ENCODE measurements at regions not wholly inside any gene's neighbourhood (a gene's known extent, or its start where the extent isn't known, plus 50 kb on each side); places are given as distances from the start of the nearest gene placed in this dataset.
"Not testable (repeated sequence)": the region's sequence is repeated elsewhere in the genome, so short reads cannot be mapped to it uniquely, and the experiment has no call there.

GRCh38 chr10:85408388-85408787 lies 958.2 kb downstream of the GRID1 start:
- DNase-seq = no peak

DNA sequence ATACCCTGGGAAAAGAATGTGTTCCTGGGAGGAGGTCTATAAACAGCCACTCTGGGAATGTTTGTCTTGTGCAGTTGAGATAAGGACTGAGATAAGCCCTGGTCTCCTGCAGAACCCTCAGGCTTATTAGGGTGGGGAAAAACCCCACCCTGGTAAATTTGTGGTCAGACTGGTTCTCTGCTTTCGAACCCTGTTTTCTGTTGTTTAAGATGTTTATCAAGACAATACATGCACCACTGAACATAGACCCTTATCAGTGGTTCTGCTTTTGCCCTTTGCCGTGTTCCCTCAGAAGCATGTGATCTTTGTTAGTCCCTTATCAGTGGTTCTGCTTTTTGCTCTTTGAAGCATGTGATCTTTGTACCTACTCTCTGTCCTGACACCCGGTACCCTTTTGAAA lies 956.0 kb downstream of the GRID1 start:
- DNase-seq = not testable (repeated sequence)

DNA sequence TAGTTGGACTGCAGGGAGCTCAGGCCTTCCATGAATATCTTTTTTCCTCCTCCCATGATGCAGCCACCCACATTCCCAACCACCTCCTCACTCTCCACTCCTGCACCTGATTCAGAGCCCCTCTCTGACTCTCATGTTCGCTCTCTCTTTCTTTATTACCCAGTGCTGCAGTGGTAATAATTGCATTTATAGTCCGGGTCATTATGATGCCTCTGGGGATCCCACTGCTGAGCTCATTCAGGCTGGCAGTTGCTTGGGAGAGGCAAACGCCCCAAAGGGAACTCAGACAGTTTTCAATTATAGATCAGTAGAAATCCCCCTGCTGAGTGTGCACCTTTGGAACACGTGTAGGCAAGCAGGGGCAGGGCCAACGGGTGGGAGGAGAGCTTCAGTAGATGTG lies 953.0 kb downstream of the GRID1 start:
- no peak for DNase-seq

DNA sequence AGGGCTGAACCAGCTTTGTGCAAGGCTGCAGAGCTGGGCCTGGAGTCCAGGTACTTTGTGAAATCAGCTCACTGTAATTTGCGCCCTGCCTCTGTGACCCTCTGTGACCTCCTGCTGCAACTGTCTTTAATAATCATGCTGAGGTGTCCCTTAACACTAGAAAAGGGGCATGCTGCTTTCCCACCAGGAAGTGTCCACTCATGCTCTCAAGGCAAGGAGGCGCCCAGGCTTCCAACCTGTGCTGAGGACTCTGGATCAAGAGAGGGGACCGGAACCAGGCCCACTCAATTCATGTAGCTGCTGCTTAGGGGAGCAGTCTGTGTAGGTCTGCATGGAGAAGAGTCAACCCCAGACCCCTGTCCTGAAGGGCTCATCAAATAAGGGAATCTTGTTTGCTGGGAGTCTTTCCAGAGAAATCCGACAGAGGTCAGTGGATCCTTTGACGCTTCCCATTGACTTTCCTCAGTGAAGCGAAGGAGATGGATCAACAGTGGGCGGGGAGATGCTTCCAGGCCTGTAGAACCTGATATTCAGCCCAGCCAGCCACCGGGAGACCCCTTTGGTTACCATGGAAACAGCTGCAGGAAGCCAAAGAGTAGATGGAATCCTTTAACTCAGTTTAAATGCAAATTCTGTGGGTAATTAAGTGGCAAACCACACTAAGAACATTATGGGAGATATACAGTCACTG lies 945.9 kb downstream of the GRID1 start:
- no peak for DNase-seq

GRCh38 chr10:85421421-85421820 lies 945.2 kb downstream of the GRID1 start:
- DNase-seq = no peak

- DNase-seq = no peak
Observed at GRCh38 chr10:85429126-85429525, 937.5 kb downstream of the GRID1 start.

- no peak for DNase-seq
Observed at GRCh38 chr10:85430991-85431390, 935.6 kb downstream of the GRID1 start.

- DNase-seq = no peak
Observed at GRCh38 chr10:85433248-85433647, 933.3 kb downstream of the GRID1 start.

GRCh38 chr10:85444868-85445267 lies 921.7 kb downstream of the GRID1 start:
- no peak for DNase-seq

DNA sequence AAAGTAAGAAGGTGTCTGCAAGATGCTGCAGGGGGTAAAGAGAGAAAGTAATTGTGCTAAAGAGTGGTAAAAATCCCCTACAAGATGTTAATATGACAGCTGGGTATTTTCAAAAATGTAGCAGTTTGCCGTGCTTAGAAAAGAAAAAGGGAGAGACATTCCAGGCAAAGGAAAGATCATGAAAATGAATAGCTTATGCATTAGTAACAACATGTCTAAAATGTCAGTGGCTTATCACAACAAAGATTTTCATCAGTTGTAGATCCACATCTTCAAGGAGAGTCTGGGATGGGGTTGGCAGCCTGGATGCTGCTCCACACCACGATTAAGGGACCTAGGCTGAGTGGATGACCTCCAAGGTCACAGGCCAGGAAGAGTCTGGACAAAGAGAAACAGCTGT lies 920.9 kb downstream of the GRID1 start:
- no peak for DNase-seq

GRCh38 chr10:85446827-85447226 lies 919.8 kb downstream of the GRID1 start:
- no peak for DNase-seq

- DNase-seq = no peak
Observed at GRCh38 chr10:85447690-85448089, 918.9 kb downstream of the GRID1 start.

DNA sequence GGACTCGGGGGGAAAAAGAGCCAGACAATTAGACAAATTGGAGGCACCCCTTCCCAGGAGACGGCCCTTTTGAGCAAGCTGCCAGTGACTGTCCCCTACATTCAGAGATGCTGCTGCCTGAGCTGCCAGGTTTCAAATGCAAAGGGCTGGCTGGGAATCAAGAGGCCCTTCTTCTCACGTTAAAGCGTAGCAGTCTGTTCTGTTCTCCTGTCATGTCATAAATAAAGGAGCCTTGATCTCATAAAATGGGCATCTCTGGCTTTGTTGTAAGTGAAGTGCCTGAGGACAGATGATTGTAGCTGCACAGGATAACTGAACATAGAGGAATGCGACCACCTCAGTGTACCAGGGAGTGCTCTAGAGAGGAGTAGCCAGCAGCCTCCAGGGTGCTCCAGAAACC lies 917.9 kb downstream of the GRID1 start:
- DNase-seq = no peak

GRCh38 chr10:85454386-85454785 lies 912.2 kb downstream of the GRID1 start:
- DNase-seq = no peak

DNA sequence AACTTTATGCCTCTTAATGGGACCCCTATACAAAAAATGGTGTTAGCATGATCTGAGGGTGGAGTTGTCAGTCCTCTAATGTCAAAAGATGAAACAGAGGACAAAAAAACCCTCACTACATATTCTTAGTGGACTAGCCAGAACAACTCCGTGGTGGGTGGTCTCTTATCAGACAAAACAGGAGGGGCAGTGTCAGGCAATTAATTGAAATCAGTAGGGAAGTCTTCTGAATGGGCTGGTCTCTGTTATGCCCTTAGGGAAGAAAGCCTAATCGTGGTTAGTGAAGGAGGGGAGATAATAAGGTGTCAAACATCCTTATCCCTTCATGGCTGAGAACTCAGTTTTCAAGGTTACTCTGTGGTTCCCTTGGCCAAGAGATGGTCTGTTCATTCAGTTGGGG lies 909.4 kb downstream of the GRID1 start:
- DNase-seq = no peak

DNA sequence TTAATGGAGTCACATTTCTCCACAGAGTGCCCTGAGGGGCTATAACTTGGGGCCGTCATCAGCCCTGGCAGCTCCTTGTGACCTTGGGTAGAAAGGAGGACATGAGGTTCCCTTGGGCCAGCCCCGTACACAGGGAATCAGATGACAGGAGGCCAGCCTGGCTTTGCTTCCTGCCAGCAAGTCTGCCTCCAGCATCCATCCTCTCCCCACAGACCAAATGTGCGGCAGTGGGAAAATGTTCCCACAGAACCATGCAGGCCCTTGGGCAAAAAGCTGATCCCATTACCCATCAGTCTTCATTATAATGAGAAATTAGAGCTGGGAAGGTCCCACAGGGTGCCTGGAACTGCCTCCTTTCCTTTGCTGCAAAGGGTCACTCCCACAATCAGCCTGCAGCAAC lies 908.3 kb downstream of the GRID1 start:
- no peak for DNase-seq

GRCh38 chr10:85459906-85460305 lies 906.7 kb downstream of the GRID1 start:
- no peak for DNase-seq

GRCh38 chr10:85464336-85464735 lies 902.3 kb downstream of the GRID1 start:
- DNase-seq = no peak

DNA sequence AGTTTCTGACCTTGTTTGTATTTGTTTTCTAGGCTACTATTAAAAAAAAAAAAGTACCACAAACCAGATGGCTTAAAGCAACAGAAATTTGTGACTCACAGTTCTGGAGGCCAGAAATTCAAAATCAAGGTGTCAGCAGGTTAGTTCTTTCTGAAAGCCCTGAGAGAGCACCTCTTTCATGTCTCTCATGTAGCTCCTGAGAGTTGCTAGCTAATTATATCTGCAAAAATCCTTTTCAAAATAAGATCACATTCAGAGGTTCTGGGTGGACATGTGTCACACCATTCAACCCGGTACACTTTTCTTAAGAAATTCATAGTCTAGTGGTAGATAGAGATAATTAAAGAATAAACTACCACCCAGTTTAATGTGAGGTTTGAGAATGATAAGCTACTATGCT lies 888.6 kb downstream of the GRID1 start:
- no peak for DNase-seq

GRCh38 chr10:85490431-85490830 lies 876.2 kb downstream of the GRID1 start:
- no peak for DNase-seq

GRCh38 chr10:85491652-85492051 lies 874.9 kb downstream of the GRID1 start:
- no peak for DNase-seq

DNA sequence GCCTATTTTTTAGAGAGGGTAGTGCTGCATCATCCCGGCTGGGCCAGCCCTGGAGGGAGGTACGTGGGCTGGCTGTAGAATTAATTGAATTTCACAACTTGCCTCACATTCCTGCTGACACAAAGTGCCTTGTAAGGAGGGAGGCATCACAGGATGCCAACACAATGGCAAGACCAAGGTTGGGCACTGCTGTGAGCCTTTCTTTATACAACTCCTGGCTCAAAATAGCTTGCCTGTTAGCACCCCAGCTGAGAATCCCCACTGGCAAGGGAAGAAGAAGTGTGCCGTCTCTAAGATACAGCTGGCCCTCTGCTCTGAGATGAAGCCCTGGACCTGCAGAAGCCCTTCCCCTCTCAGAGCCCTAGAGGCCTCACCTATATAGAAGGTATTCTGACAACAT lies 873.9 kb downstream of the GRID1 start:
- no peak for DNase-seq

- DNase-seq = no peak
Observed at GRCh38 chr10:85493703-85494102, 872.9 kb downstream of the GRID1 start.

DNA sequence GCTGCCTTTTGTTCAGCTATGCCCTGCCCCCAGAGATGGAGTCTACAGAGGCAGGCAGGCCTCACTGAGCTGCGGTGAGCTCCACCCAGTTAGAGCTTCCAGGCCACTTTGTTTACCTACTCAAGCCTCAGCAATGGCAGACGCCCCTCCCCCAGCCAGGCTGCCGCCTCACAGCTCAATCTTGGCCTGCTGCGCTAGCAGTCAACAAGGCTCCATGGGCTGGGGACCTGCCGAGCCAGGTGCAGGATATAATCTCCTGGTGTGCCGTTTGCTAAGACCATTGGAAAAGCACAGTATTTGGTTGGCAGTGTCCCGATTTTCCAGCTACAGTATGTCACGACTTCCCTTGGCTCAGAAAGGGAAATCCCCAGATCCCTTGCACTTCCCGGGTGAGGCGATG lies 862.0 kb downstream of the GRID1 start:
- not testable (repeated sequence) for DNase-seq

DNA sequence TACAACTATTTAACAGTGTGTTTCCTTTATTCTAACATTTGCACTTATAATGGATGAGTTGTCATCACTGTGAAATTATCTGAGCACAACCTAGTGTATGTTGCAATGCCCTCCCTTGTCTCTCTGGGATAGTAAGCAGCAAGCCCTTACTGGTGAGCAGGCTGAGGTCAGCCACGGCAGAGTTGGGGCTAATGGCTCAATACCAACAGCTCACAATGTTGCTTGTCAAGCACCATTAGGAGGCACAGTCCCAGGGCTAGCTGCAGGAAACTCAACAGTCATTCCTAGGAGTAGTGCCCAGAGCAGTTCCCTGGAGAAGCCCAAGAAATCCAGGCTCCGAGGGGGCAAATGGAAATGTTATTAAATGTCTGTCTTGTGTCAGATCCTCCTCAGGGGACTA lies 858.4 kb downstream of the GRID1 start:
- DNase-seq = no peak

DNA sequence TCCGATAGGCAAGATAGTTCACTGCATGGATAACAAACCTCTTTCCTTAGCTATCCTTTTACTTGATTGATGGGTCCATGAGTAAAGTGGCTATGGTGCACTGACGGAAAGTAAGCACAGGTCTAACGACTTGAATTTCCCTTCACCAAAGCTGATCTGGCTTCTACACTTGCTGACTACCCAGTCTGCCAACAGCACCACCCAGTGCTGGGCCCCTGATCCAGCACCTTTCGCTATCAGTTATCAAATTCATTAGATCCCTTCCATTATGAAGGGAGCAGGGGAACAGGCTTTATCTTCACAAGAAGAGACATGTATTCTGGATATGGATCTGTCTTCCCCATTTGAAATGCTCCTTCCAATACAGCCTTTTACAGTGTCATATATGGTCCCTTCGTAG lies 855.9 kb downstream of the GRID1 start:
- no peak for DNase-seq
